GM12878 (cell line): ENCODE measurements at regions not wholly inside any gene's neighbourhood (a gene's known extent, or its start where the extent isn't known, plus 50 kb on each side); places are given as distances from the start of the nearest gene placed in this dataset.

ENCODE experiments used
- ATAC-seq: fragments of 200-7000 bp; cut with Tn5 transposase; 3 replicates; pipeline ENCODE4 v1.9.1; 2020; ENCODE audit warnings: mild to moderate bottlenecking, moderate library complexity
- BruUV-seq: library from RNA; stranded (reverse); fragments of 400-500 nt; replicated peaks from 2 replicates; lab custom pipeline; 2021; lab: Mats Ljungman, UMichigan
- CTCF ChIA-PET: fragments of 300-600 bp; sonication (Branson Sonifier 250); formaldehyde crosslinking; extraction: SDS; loops from one replicate; lab custom pipeline; 2021; ENCODE audit warnings: inconsistent platforms; lab: Yijun Ruan, JAX
- POLR2A ChIA-PET: fragments of 350-600 bp; formaldehyde crosslinking; extraction: SDS; loops from one replicate; lab custom pipeline; 2021; ENCODE audit warnings: inconsistent platforms; lab: Charles Lee
- RAD21 ChIA-PET: fragments of 300-600 bp; sonication (Branson Sonifier 250); formaldehyde crosslinking; loops from one replicate; lab custom pipeline; 2023; ENCODE audit warnings: antibody characterized with exemption; ENCODE audit not compliant: unreplicated experiment; lab: Charles Lee
- SMC1A ChIA-PET: fragments of 300-600 bp; sonication (Branson Sonifier 250); formaldehyde crosslinking; loops from one replicate; lab custom pipeline; 2023; ENCODE audit not compliant: unreplicated experiment, uncharacterized antibody; lab: Charles Lee
- DNase-seq: peaks from one replicate; pipeline ENCODE4 v3.0.0-alpha.2; 2011; ENCODE audit warnings: low read depth, low spot score
- FAIRE-seq: peaks from 3 replicates; lab custom pipeline; 2011; peaks lifted over from hg19 to GRCh38; lab: Jason Lieb, UNC
- H2AFZ ChIP-seq: 2 replicates; pipeline ENCODE4 v1.6.0; 2011; ENCODE audit warnings: low read depth, low read length, control low read depth; ENCODE audit not compliant: control insufficient read depth
- H3K27ac ChIP-seq: 2 replicates; pipeline ENCODE4 v1.5.1; 2011; ENCODE audit warnings: control low read depth; ENCODE audit not compliant: control insufficient read depth, insufficient read depth
- H3K27me3 ChIP-seq, 2 experiments: replicated peaks in 1 of 2; 2 replicates each; pipeline versions ENCODE4 v1.6.0 to v1.6.1; 2011; ENCODE audit warnings: low read length in 1 of 2; ENCODE audit not compliant: control insufficient read depth in 2 of 2, insufficient read depth in 2 of 2
- H3K36me3 ChIP-seq, 2 experiments: 2 replicates each; pipeline ENCODE4 v1.5.1; 2011; ENCODE audit warnings: low read length in 1 of 2; ENCODE audit not compliant: control insufficient read depth in 2 of 2, insufficient read depth in 2 of 2
- H3K4me1 ChIP-seq: 2 replicates; pipeline ENCODE4 v1.6.1; 2011; ENCODE audit warnings: mild to moderate bottlenecking, low read length, moderate library complexity, mixed read lengths; ENCODE audit not compliant: control insufficient read depth, insufficient read depth
- H3K4me2 ChIP-seq: 2 replicates; pipeline ENCODE4 v1.6.0; 2011; ENCODE audit warnings: control low read depth; ENCODE audit not compliant: control insufficient read depth, insufficient read depth
- H3K4me3 ChIP-seq: fragments of 200-600 bp; sonication (generic); 2 replicates; pipeline ENCODE4 v1.5.1; 2016
- H3K79me2 ChIP-seq: 2 replicates; pipeline ENCODE4 v1.6.0; 2011; ENCODE audit warnings: low read length; ENCODE audit not compliant: control insufficient read depth, insufficient read depth
- H3K9ac ChIP-seq: 2 replicates; pipeline ENCODE4 v1.8.0; 2011; ENCODE audit warnings: low read length, control low read depth, mixed read lengths; ENCODE audit not compliant: control insufficient read depth, insufficient read depth
- H3K9me3 ChIP-seq: replicated peaks from 3 replicates; pipeline ENCODE4 v1.5.1; 2011; ENCODE audit warnings: mild to moderate bottlenecking, low read length; ENCODE audit not compliant: control insufficient read depth, insufficient read depth
- H4K20me1 ChIP-seq: 2 replicates; pipeline ENCODE4 v1.6.0; 2011; ENCODE audit not compliant: control insufficient read depth, insufficient read depth
- BCL3 ChIP-seq: IDR thresholded peaks from 2 replicates; pipeline ENCODE4 v1.6.1; 2011; ENCODE audit warnings: borderline replicate concordance, low read depth, mild to moderate bottlenecking, moderate library complexity, low read length; ENCODE audit not compliant: insufficient read depth, poor library complexity, severe bottlenecking
- CBFB ChIP-seq: IDR thresholded peaks from 2 replicates; pipeline ENCODE4 v1.6.1; 2016; ENCODE audit warnings: antibody characterized with exemption, low read depth
- HDAC6 ChIP-seq: fragments of 200-600 bp; sonication (generic); IDR thresholded peaks from one replicate; pipeline ENCODE4 v1.8.0; 2017; ENCODE audit warnings: antibody characterized with exemption; ENCODE audit not compliant: unreplicated experiment
- MYC ChIP-seq: IDR thresholded peaks from 2 replicates; pipeline ENCODE4 v1.6.1; 2011; ENCODE audit warnings: mild to moderate bottlenecking, low read length, moderate library complexity, inconsistent platforms; ENCODE audit not compliant: insufficient read depth, insufficient replicate concordance, insufficient read length, severe bottlenecking
- NFXL1 ChIP-seq: fragments of 450-650 bp; IDR thresholded peaks from 2 replicates; pipeline ENCODE4 v1.6.1; 2017; ENCODE audit warnings: antibody characterized with exemption, mild to moderate bottlenecking, borderline replicate concordance
- PAX5 ChIP-seq: IDR thresholded peaks from 2 replicates; pipeline ENCODE4 v1.6.1; 2011; ENCODE audit warnings: low read depth, low read length, borderline replicate concordance
- PKNOX1 ChIP-seq: fragments of 450-650 bp; IDR thresholded peaks from 2 replicates; pipeline ENCODE4 v1.6.1; 2016; ENCODE audit warnings: mild to moderate bottlenecking
- POU2F2 ChIP-seq: IDR thresholded peaks from 3 replicates; pipeline ENCODE4 v1.6.1; 2011; ENCODE audit warnings: low read depth, mild to moderate bottlenecking, low read length, borderline replicate concordance
- SKIL ChIP-seq: fragments of 450-650 bp; IDR thresholded peaks from 2 replicates; pipeline ENCODE4 v1.6.1; 2017; ENCODE audit warnings: mild to moderate bottlenecking, low read depth, inconsistent platforms; ENCODE audit not compliant: poor library complexity, severe bottlenecking
- SREBF1 ChIP-seq: IDR thresholded peaks from 2 replicates; pipeline ENCODE4 v1.6.1; 2012; ENCODE audit warnings: mild to moderate bottlenecking, low read length
- STAT1 ChIP-seq: fragments of 450-650 bp; conservative IDR thresholded peaks from 2 replicates; pipeline ENCODE4 v1.6.1; 2014; ENCODE audit warnings: antibody characterized with exemption, mild to moderate bottlenecking
- TARDBP ChIP-seq: IDR thresholded peaks from 2 replicates; pipeline ENCODE4 v1.6.1; 2016; ENCODE audit warnings: borderline replicate concordance
- ZZZ3 ChIP-seq: IDR thresholded peaks from 2 replicates; pipeline ENCODE4 v1.6.1; 2011; ENCODE audit warnings: low read depth; ENCODE audit not compliant: control insufficient read depth, insufficient read length
- WGBS: methylation state at CpG from one replicate; pipeline ENCODE4 v1.1.6; 2016; ENCODE audit warnings: low lambda C conversion rate; ENCODE audit not compliant: insufficient replicate concordance, insufficient coverage; ENCODE audit errors: missing lambda C conversion rate; 5-methylcytosine and 5-hydroxymethylcytosine counted together
- in situ Hi-C: fragments of 300-500 bp; cut with MboI; formaldehyde crosslinking; loops from 9 replicates; pipeline ENCODE4 v1.14.3; 2018; ENCODE audit warnings: mixed read lengths
- intact Hi-C: fragments of 100-400 bp; cut with micrococcal nuclease; formaldehyde crosslinking; loops from one replicate; pipeline ENCODE4 v1.14.2; 2022; ENCODE audit not compliant: unreplicated experiment

- H2AFZ ChIP-seq = no peak overlapping the region
- H3K79me2 ChIP-seq = no peaks in the 10 kb centered on the region
- no peak overlapping the region for H3K4me3 ChIP-seq
- no peak for ATAC-seq
- H3K9me3 ChIP-seq = no peaks in the 10 kb centered on the region; the same call in 2 of the 3 replicates
- ChIA-PET POLR2A (no interaction called here), SMC1A (no interaction called here), CTCF (interaction anchor here (0.9 kb wide), 1 partner anchor 70 kb away, joined by 3 read pairs; no protein-coding TSS in a partner anchor), RAD21 (no interaction called here)
- intact Hi-C loops (no loop called here), in situ Hi-C loops (no loop called here)
- DNase-seq = no peak
- no peak overlapping the region for H3K4me2 ChIP-seq
- no peak for TF ChIP-seq POU2F2
- no peak for TF ChIP-seq NFXL1
- TF ChIP-seq HDAC6 = no peak
- no peak for TF ChIP-seq STAT1
- no peaks in the 10 kb centered on the region; a peak in 2 of 4 replicates for H3K27me3 ChIP-seq
- no TSS peak for BruUV-seq
- H4K20me1 ChIP-seq = no peaks in the 10 kb centered on the region
- no peak overlapping the region for H3K27ac ChIP-seq
- WGBS = 0% methylated on average over 1 of the region's 1 CpG
- FAIRE-seq = no peak
- no peak overlapping the region for H3K9ac ChIP-seq
- no peaks in the 10 kb centered on the region; the same call in 1 of the 2 replicates for H3K4me1 ChIP-seq
- no peaks in the 10 kb centered on the region for H3K36me3 ChIP-seq
Observed at GRCh38 chr11:115848611-115849010, 344.4 kb upstream of the CADM1 start.

GRCh38 chr11:115848080-115848479 lies 343.9 kb upstream of the CADM1 start:
- in situ Hi-C loops = no loop called here
- Histone ChIP-seq H3K4me2 (no peak overlapping the region), H3K9ac (no peak overlapping the region), H3K9me3 (no peaks in the 10 kb centered on the region; the same call in 2 of the 3 replicates), H4K20me1 (no peaks in the 10 kb centered on the region), H2AFZ (no peak overlapping the region), H3K36me3 (no peaks in the 10 kb centered on the region), H3K27ac (no peak overlapping the region), H3K79me2 (no peaks in the 10 kb centered on the region), H3K4me1 (no peaks in the 10 kb centered on the region; the same call in 1 of the 2 replicates), H3K27me3 (no peaks in the 10 kb centered on the region; a peak in 2 of 4 replicates), H3K4me3 (no peak overlapping the region)
- FAIRE-seq = no peak
- no TSS peak for BruUV-seq
- ATAC-seq = no peak
- intact Hi-C loops = no loop called here
- SMC1A ChIA-PET = interaction anchor here (1.0 to 1.2 kb wide), 2 partner anchors 81 to 91 kb away, joined by 3 read pairs; no protein-coding TSS in a partner anchor
- DNase-seq = no peak
- no peak for TF ChIP-seq PKNOX1
- TF ChIP-seq SREBF1 = no peak
- no peak for TF ChIP-seq PAX5
- TF ChIP-seq TARDBP = no peak
- no peak for TF ChIP-seq SKIL
- no peak for TF ChIP-seq BCL3
- no peak for TF ChIP-seq ZZZ3
- TF ChIP-seq CBFB = no peak
- no peak for TF ChIP-seq MYC
- WGBS = 0% methylated on average over 1 of the region's 1 CpG
- CTCF ChIA-PET = interaction anchor here (0.7 to 0.9 kb wide), 2 partner anchors 71 to 226 kb away, joined by 3 read pairs; no protein-coding TSS in a partner anchor
- RAD21 ChIA-PET = no interaction called here
- POLR2A ChIA-PET = no interaction called here
